Loucy (cell line): ENCODE measurements at regions not wholly inside any gene's neighbourhood (a gene's known extent, or its start where the extent isn't known, plus 50 kb on each side); places are given as distances from the start of the nearest gene placed in this dataset.

ENCODE experiments used
- H2AFZ ChIP-seq: fragments of 200-600 bp; sonication (generic); 2 replicates; pipeline ENCODE4 v1.6.0; 2016; ENCODE audit warnings: antibody characterized with exemption, mild to moderate bottlenecking, low read length, moderate library complexity
- H3F3A ChIP-seq: fragments of 200-600 bp; 2 replicates; pipeline ENCODE4 v1.6.0; 2016; ENCODE audit warnings: antibody characterized with exemption, low read depth, mild to moderate bottlenecking
- H3K27me3 ChIP-seq: fragments of 200-600 bp; sonication (generic); 2 replicates; pipeline ENCODE4 v1.6.1; 2014; ENCODE audit warnings: low read length, mild to moderate bottlenecking; ENCODE audit not compliant: insufficient read depth, poor library complexity, severe bottlenecking
- H3K36me3 ChIP-seq: fragments of 200-600 bp; sonication (generic); 2 replicates; pipeline ENCODE4 v1.6.1; 2016; ENCODE audit warnings: low read length; ENCODE audit not compliant: insufficient read depth
- H3K4me1 ChIP-seq: fragments of 200-600 bp; sonication (generic); 2 replicates; pipeline ENCODE4 v1.5.1; 2014; ENCODE audit warnings: low read length, mild to moderate bottlenecking; ENCODE audit not compliant: insufficient read depth, poor library complexity, severe bottlenecking
- H3K4me2 ChIP-seq: fragments of 200-600 bp; sonication (generic); 2 replicates; pipeline ENCODE4 v1.6.0; 2014; ENCODE audit warnings: antibody characterized with exemption, low read length, low read depth, mild to moderate bottlenecking; ENCODE audit not compliant: poor library complexity, severe bottlenecking
- H3K4me3 ChIP-seq: fragments of 200-600 bp; sonication (generic); 2 replicates; pipeline ENCODE4 v1.5.1; 2014; ENCODE audit warnings: low read length, mild to moderate bottlenecking, mixed read lengths; ENCODE audit not compliant: poor library complexity, severe bottlenecking
- H3K79me2 ChIP-seq: fragments of 200-600 bp; sonication (generic); 2 replicates; pipeline ENCODE4 v1.6.1; 2014; ENCODE audit warnings: low read length; ENCODE audit not compliant: insufficient read depth
- H3K9ac ChIP-seq: fragments of 200-600 bp; sonication (generic); 2 replicates; pipeline ENCODE4 v1.6.0; 2014; ENCODE audit warnings: mild to moderate bottlenecking, low read depth, low read length, moderate library complexity; ENCODE audit not compliant: poor library complexity, severe bottlenecking
- H3K9me2 ChIP-seq: fragments of 200-600 bp; sonication (generic); replicated peaks from 2 replicates; pipeline ENCODE4 v1.6.1; 2016; ENCODE audit warnings: low read depth, low read length, mixed read lengths
- H3K9me3 ChIP-seq: fragments of 200-600 bp; sonication (generic); 2 replicates; pipeline ENCODE4 v1.6.1; 2014; ENCODE audit warnings: mild to moderate bottlenecking, antibody characterized with exemption, low read length, low read depth; ENCODE audit not compliant: insufficient read depth
- H4K20me1 ChIP-seq: fragments of 200-600 bp; sonication (generic); 2 replicates; pipeline ENCODE4 v1.6.0; 2014; ENCODE audit warnings: antibody characterized with exemption, low read length, mild to moderate bottlenecking; ENCODE audit not compliant: insufficient read depth, poor library complexity, severe bottlenecking
- EZH2phosphoT487 ChIP-seq: fragments of 200-600 bp; IDR thresholded peaks from 2 replicates; pipeline ENCODE4 v1.6.1; 2018; ENCODE audit warnings: antibody characterized with exemption, mild to moderate bottlenecking, moderate library complexity, borderline replicate concordance
- TF ChIP-seq, protein P1 (sequence below): fragments of 200-600 bp; sonication (generic); conservative IDR thresholded peaks from 2 replicates; pipeline ENCODE4 v1.5.1; 2014; ENCODE audit warnings: mild to moderate bottlenecking, antibody characterized with exemption, low read length

DNA sequence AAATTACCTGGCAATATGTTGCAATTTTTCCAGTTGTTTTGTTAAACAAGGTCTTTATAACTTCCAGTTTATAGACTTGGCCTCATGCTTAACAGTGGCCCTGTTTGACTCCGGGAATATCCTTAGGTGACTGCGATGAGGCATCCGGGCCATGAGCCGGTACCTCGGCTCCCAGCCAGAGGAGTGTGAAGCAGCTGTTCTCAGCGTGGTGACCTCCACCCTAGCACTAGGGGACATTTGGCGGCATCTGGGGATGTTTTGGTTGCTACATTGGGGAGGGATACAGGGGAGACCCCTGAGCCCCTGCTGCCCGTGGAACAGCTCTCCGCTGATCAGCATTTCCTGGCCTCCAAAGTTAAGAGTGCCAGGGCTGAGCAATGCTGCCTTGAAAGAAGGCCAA lies 533.4 kb downstream of the IRX1 start:
- no peak overlapping the region for H2AFZ ChIP-seq
- H3K27me3 ChIP-seq: no peaks in the 10 kb centered on the region
- TF ChIP-seq EZH2phosphoT487: no peak
- TF ChIP-seq, protein P1, sequence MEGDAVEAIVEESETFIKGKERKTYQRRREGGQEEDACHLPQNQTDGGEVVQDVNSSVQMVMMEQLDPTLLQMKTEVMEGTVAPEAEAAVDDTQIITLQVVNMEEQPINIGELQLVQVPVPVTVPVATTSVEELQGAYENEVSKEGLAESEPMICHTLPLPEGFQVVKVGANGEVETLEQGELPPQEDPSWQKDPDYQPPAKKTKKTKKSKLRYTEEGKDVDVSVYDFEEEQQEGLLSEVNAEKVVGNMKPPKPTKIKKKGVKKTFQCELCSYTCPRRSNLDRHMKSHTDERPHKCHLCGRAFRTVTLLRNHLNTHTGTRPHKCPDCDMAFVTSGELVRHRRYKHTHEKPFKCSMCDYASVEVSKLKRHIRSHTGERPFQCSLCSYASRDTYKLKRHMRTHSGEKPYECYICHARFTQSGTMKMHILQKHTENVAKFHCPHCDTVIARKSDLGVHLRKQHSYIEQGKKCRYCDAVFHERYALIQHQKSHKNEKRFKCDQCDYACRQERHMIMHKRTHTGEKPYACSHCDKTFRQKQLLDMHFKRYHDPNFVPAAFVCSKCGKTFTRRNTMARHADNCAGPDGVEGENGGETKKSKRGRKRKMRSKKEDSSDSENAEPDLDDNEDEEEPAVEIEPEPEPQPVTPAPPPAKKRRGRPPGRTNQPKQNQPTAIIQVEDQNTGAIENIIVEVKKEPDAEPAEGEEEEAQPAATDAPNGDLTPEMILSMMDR: no peak
- no peaks in the 10 kb centered on the region for H3K79me2 ChIP-seq
- no peak overlapping the region for H3K4me3 ChIP-seq
- no peaks in the 10 kb centered on the region for H3F3A ChIP-seq
- H3K9ac ChIP-seq: no peak overlapping the region
- H3K9me3 ChIP-seq: no peaks in the 10 kb centered on the region
- peaks cover 14% of the 10 kb centered on the region for H3K4me1 ChIP-seq
- H4K20me1 ChIP-seq: no peaks in the 10 kb centered on the region
- H3K36me3 ChIP-seq: no peaks in the 10 kb centered on the region
- H3K4me2 ChIP-seq: no peak overlapping the region
- no peaks in the 10 kb centered on the region for H3K9me2 ChIP-seq

DNA sequence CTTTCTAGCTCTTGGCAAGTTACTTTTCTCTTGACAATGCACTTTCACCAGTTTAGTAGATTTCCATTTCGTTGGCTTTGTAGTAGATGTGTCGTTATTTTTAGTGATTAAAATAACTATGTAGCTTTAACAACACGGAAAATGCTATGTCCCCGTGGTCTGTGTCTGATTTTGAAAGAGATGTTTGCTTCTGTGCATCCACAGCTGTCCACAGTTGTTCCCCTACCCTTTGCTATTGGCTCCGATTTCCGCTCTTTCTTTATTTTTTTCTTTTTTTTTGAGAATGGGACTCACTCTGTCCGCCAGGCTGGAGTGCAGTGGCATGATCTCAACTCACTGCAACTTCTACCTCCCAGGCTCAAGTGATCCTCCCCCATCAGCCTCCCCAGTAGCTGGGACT lies 533.9 kb downstream of the IRX1 start:
- Histone ChIP-seq H2AFZ (no peak overlapping the region), H3K9ac (no peak overlapping the region), H4K20me1 (no peaks in the 10 kb centered on the region), H3K9me3 (no peaks in the 10 kb centered on the region), H3K9me2 (no peaks in the 10 kb centered on the region), H3K79me2 (no peaks in the 10 kb centered on the region), H3F3A (no peaks in the 10 kb centered on the region), H3K4me2 (no peak overlapping the region), H3K4me1 (peaks cover 9% of the 10 kb centered on the region), H3K4me3 (no peak overlapping the region), H3K27me3 (no peaks in the 10 kb centered on the region), H3K36me3 (no peaks in the 10 kb centered on the region)
- TF ChIP-seq, protein P1: no peak
- no peak for TF ChIP-seq EZH2phosphoT487

DNA sequence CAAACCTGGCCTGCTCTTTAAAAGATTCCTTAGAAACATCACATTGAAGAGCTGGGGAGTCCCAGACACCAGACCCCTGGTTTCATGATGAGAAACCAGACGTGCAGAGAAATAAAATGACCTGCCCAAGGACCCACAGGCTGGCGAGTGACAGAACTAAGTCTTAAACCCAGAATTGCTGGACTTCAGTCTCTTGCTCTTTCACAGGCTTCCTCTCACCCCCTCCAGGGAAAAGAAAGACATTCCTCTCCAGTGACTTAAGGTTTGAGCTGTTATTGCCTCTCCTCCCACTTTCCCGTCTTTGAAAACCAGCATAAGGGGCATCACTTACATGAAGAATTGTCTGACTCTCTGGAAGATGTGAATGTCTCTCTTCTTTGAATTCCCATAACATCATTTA lies 535.2 kb downstream of the IRX1 start:
- Histone ChIP-seq H3K4me2 (no peak overlapping the region), H3K9me3 (no peaks in the 10 kb centered on the region), H3K9me2 (no peaks in the 10 kb centered on the region), H3F3A (no peaks in the 10 kb centered on the region), H3K79me2 (no peaks in the 10 kb centered on the region), H3K27me3 (no peaks in the 10 kb centered on the region), H3K4me3 (no peak overlapping the region), H3K4me1 (no peaks in the 10 kb centered on the region), H2AFZ (no peak overlapping the region), H3K9ac (no peak overlapping the region), H3K36me3 (no peaks in the 10 kb centered on the region), H4K20me1 (no peaks in the 10 kb centered on the region)
- TF ChIP-seq EZH2phosphoT487: no peak

GRCh38 chr5:4137781-4138180 lies 542.1 kb downstream of the IRX1 start:
- H2AFZ ChIP-seq: no peak overlapping the region
- no peak overlapping the region for H3K4me2 ChIP-seq
- no peaks in the 10 kb centered on the region for H3F3A ChIP-seq
- no peaks in the 10 kb centered on the region for H4K20me1 ChIP-seq
- H3K9me3 ChIP-seq: no peaks in the 10 kb centered on the region; the same call in 1 of the 2 replicates
- no peaks in the 10 kb centered on the region for H3K9me2 ChIP-seq
- no peak overlapping the region for H3K4me3 ChIP-seq
- no peaks in the 10 kb centered on the region for H3K36me3 ChIP-seq
- TF ChIP-seq, protein P1: no peak
- no peak for TF ChIP-seq EZH2phosphoT487
- H3K27me3 ChIP-seq: no peaks in the 10 kb centered on the region
- no peak overlapping the region for H3K9ac ChIP-seq
- no peaks in the 10 kb centered on the region for H3K79me2 ChIP-seq
- H3K4me1 ChIP-seq: no peaks in the 10 kb centered on the region
